SIG-M5 treated with dmso at 0.1 percent for 504 hours (cell line): ENCODE measurements at regions not wholly inside any gene's neighbourhood (a gene's known extent, or its start where the extent isn't known, plus 50 kb on each side); places are given as distances from the start of the nearest gene placed in this dataset.
"Not testable (repeated sequence)": the region's sequence is repeated elsewhere in the genome, so short reads cannot be mapped to it uniquely, and the experiment has no call there.

Experiments used
- DNase-seq: peaks from one replicate; lab custom pipeline; 2025; ENCODE audit not compliant: unreplicated experiment; lab: John Stamatoyannopoulos, UW

DNA sequence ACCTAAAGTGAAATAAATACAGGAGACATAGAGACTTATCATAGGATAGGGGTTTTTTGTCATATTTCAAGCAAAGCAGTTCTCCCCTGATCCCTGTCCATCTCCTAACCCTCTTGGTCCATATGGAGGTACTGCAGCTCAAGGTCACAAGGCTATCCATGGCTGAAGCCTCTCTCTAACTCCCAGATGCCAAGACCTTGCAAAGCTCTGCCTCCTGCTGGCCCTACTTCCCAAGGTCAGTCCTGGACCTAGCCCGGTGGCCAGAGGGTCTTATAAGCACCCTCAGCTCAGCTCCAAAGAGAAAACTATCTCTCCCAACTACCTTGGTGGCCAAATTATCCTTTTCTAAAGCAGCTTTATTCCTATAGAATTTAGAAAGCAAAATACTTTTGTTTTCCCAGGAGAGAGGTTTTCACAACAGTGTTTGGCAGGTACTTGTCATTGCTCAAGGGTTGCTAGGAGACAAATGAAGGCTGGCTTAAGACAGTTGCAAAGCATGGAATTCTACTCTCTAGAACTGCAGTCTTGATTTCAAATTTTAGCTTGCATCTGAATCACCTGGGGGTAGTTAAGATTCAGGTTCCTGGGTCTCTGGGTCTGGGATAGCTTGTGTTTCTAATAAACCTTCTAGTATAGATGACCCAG is 121.5 kb downstream of the XCL2 start:
- DNase-seq: no peak

DNA sequence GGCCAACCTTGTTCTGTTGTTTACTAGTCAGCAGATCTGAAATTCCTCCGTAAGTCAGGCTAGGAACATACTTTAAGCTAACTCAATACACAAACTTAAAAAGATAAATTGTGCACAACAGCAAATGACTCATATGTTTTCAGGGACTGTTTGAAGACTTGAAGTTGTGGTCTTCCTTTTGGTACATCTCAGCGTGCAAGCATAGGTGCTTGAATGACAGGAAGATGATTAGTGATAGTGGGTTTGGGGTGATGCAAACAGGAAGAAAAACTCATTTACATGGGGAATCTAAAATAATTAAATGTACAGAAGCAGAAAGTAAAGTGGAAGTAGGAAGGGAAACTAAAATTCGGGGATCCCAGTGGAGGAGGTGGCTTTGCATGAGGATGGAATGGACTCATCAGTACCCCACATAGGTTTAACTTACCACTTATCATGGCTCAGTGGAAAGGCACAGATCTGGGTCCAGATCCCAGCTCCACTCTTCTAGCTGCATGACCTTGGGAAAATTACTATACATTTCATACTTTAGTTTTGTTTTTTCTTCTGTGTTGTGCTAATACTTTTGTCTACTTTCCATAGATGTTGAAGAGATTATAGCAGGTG is 122.3 kb downstream of the XCL2 start:
- no peak for DNase-seq

DNA sequence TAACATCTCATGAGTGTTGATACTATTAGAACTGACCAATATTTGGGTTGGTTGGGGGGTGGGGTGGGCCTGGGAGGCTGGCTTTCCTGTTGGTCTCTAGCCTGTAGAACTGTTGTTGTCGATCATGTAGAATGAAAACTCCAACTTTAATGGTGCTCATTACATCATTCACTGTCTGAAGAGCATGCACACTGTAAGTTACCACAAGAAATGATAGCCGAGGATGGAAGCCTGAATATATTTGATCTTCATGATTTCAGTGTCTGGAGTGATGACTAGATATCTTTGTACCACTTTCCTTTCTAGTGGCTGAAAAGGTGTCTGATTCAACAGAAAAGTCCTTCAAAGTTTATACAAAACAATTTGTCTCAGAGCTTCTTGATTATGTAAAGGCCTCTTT is 123.6 kb downstream of the XCL2 start:
- DNase-seq: no peak

DNA sequence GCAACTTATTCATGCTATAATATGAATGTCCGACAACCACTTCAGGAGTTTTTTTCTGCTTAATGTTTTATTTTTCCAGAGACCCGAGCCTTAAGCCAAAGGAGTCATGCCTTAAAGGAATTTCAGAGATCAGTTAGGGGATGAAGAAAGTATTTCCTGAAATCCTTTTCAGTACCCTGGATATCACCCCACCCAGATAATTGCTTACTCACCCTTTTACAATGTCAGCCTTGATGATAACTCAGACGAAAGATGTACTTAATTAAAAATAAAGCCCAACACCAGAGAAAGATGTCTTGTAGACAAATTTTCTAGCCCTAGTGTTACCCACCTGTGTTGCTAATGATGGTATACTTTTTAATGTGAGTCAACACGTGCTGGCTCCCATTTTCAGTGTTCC is 124.1 kb downstream of the XCL2 start:
- DNase-seq: no peak

GRCh38 chr1:168416220-168416619 is 127.6 kb downstream of the XCL2 start:
- no peak for DNase-seq

DNA sequence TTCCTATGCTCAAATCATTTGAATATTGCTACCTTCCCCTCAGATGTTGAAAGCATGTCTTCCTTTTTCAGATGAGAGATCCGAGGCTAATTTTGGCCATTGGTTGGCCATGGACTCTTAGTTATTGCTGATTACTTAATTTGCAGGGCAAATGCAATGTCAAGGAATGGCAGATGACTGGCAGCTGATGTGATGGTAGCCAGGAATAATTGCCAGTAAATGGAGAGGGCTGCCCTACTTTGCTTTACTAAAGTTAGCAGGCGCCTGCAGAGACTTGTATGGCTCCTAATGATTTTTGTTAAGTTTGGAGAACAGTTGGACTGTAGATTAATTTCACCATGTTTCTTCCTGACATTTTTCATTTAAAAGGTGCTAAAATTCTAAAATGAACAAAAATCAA is 128.9 kb downstream of the XCL2 start:
- DNase-seq: no peak

GRCh38 chr1:168410464-168410863 is 129.8 kb downstream of the TBX19 start:
- no peak for DNase-seq

DNA sequence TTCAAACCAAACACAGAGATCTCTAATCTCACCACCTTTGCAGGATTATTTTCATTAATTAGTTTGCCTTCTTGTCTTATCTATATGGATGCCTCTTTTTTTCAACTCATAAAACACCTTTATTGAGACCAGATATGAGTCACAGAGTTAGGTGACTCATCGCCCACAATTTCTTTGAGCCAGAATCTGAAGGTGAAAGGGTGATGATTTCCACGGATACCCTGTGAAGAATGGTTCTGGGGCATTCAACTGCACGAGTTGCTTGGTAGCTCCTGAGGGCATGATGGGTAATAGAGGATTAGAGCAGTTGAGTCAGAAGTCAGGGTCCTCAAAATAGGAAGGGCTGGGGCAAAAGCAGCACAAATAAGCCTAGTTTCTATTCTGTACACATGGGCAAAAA is 128.2 kb downstream of the TBX19 start:
- no peak for DNase-seq

- DNase-seq: no peak
Observed at GRCh38 chr1:168408539-168408865, 127.8 kb downstream of the TBX19 start.

GRCh38 chr1:168407832-168408538 is 127.3 kb downstream of the TBX19 start:
- DNase-seq: no peak

DNA sequence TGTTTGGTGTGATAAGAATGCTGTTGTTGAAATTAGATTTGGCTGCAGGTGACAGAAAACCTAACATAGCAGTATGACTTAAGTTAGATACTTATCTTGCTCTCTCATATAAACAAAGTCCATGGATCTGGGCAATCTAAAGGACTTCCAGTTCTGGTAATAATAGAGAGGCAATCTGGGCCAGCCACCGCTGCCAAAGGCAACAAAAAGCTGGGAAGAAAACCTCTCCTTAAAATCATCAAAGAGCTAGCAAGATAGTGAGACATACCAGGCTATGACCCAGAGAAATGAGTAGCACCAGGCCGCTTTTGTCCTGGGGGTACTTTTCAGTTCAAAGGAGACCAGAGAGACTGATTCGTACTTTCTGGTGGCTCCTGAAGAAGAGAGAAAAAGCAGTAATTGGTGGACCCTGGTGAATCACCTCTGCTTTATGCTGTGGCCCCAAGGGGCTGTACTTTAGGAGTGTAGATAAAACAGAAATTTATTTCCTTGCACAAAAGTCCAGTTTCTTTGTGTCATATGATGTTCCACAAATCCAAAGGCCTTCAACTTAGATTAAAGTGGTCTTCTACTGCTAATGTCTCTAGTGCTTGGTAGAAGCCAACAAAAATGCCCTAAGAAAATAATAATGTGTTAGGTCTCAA is 125.4 kb downstream of the TBX19 start:
- no peak for DNase-seq

- DNase-seq: no peak
Observed at GRCh38 chr1:168403140-168403539, 122.5 kb downstream of the TBX19 start.

- DNase-seq: not testable (repeated sequence)
Observed at GRCh38 chr1:168402466-168402865, 121.8 kb downstream of the TBX19 start.

DNA sequence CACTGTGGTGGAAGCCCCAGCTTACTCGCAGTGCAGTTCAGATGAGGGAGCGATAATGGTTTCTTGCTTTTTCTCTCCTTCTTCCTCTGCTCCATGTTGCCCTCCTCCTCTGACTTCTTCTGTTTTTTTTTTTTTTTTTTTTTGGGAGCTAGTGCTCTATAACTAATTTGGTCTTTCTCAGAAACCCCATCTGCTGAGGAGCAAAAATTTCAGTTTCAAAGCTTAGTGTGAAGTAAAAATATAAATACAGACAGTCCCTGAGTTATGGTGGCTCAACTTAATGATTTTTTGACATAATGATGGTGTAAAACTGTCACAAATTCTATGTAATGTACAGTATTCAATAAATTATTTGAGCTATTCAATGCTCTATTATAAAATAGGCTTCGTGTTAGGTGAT is 120.7 kb downstream of the TBX19 start:
- no peak for DNase-seq

GRCh38 chr1:168400139-168400538 is 119.5 kb downstream of the TBX19 start:
- DNase-seq: no peak

DNA sequence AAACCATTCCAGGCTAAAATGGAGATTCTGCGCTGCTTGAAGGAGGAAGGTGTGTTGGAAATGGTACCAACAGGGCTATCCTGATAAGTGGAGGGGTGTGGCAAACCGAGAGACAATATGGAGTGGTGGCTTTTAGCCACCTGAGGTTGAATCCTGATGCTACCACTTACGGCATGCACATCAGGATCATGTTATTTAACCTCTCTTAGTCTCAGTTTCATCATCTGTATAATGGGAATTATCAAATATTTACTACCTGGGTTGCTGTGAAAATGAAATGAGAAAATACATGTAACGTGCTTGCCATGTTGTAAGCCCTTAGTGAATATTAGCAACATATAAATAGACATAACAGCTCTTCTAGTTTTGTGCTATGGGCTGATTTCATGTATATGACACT is 117.1 kb downstream of the TBX19 start:
- no peak for DNase-seq

- DNase-seq: no peak
Observed at GRCh38 chr1:168396940-168397684, 116.4 kb downstream of the TBX19 start.

GRCh38 chr1:168396508-168396907 is 115.8 kb downstream of the TBX19 start:
- DNase-seq: no peak

- no peak for DNase-seq
Observed at GRCh38 chr1:168394858-168395257, 114.2 kb downstream of the TBX19 start.

- DNase-seq: no peak
Observed at GRCh38 chr1:168392958-168393549, 112.4 kb downstream of the TBX19 start.
